GM12801 (cell line): ENCODE measurements at regions not wholly inside any gene's neighbourhood (a gene's known extent, or its start where the extent isn't known, plus 50 kb on each side); places are given as distances from the start of the nearest gene placed in this dataset.

Experiments
- TF ChIP-seq, protein P1 (sequence below): IDR thresholded peaks from one replicate; pipeline ENCODE4 v1.5.1; 2011; ENCODE audit warnings: control low read depth; ENCODE audit not compliant: insufficient read length; ENCODE audit errors: extremely low read depth

DNA sequence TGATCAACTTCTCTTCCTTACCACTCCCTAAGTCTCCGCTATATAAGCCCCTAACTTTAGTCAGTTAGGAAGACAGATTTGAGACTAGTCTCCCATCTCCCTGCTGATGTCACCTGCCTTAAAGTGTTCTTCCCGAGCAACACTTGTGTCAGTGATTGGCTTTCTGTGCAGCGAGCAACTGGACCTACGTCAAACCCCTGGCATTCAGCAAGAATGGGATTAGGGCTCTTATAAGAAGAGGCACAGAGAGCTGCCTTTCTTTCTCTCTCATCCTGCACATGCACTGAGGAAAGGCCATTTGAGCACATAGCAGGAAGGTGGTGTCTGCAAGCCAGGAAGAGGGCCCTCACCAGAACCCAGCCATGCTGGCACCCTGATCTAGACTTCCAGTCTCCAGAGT is 116.6 kb upstream of the THY1 start:
- TF ChIP-seq, protein P1, sequence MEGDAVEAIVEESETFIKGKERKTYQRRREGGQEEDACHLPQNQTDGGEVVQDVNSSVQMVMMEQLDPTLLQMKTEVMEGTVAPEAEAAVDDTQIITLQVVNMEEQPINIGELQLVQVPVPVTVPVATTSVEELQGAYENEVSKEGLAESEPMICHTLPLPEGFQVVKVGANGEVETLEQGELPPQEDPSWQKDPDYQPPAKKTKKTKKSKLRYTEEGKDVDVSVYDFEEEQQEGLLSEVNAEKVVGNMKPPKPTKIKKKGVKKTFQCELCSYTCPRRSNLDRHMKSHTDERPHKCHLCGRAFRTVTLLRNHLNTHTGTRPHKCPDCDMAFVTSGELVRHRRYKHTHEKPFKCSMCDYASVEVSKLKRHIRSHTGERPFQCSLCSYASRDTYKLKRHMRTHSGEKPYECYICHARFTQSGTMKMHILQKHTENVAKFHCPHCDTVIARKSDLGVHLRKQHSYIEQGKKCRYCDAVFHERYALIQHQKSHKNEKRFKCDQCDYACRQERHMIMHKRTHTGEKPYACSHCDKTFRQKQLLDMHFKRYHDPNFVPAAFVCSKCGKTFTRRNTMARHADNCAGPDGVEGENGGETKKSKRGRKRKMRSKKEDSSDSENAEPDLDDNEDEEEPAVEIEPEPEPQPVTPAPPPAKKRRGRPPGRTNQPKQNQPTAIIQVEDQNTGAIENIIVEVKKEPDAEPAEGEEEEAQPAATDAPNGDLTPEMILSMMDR: no peak

DNA sequence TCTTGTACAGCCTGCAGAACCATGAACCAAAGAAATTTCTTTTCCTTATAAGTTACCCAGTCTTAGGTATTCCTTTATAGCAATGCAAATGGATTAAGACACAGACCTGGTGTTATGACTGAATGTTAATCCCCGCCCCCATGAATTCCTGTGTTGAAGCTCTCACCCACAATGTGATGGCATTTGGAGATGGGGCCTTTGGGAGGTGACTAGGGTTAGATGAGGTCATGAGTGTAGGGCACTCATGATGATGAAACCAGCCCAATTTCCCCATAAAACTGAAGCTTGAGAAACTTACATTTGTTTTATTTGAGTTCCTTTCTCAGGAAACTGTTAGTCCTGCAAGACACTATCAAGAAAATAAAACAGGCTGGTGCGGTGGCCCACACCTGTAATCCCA is 115.8 kb upstream of the THY1 start:
- TF ChIP-seq, protein P1: no peak

DNA sequence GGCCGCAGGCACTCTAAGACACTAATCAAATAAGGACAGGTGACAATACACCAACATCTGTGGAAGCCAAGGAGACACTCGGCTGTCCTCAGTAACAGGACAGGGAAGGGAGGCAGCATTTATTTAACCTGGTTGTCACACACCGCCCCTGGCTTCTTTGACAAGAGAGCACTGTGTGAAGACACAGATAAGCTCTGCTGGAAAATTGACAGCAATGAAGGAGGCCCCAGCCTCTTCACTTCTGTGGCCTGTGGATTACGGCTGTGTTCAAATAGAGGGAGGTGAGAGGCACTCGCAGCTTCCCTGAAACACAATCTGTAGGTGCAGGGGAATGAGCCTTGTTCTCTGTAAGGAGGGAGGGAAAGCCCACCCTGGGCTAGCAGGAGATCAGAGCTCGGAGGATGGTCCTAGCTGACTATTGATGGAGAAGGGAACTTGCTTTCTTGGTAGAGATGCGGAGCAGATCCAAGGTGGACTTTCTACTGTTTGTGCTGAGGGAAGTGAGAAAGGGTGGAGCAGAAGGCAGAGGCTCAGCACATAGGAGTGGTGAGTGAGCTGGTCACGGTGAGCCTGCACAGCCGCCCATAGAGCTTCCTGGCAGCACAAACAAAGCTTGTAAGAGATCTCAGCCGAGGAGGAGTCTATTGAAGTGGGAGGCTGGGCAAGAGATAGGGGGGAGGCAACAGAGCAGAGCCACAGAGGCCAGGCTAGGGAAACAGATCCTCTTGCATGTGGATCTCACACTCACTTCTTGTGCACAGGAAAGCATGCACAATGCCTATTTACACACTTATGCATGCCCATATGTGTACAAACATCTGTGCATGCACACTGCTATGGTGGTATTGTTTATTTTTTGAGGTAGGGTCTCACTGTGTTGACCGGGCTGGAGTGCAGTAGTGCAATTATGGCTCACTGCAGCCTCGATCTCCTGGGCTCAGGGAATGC is 114.6 kb upstream of the THY1 start:
- TF ChIP-seq, protein P1: no peak

DNA sequence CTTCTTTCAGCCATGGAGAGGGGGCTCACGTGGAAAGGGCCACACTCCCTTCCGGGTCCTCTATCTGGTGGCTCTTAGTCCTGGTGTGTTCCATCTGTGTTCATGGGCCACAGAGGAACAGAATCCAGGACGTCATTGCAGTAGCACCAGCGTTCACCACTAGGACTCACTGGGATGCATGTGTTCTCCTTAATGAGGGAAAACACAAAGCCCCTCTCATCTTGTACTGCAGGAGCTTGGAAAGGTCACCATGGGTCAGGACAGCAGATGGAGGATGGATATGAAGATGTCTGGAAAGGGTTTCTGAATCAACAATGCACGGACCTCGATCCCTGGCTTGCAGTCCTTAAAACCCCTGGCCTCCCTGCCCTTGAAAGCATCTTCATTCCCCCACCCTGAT is 113.8 kb upstream of the THY1 start:
- TF ChIP-seq, protein P1: no peak

DNA sequence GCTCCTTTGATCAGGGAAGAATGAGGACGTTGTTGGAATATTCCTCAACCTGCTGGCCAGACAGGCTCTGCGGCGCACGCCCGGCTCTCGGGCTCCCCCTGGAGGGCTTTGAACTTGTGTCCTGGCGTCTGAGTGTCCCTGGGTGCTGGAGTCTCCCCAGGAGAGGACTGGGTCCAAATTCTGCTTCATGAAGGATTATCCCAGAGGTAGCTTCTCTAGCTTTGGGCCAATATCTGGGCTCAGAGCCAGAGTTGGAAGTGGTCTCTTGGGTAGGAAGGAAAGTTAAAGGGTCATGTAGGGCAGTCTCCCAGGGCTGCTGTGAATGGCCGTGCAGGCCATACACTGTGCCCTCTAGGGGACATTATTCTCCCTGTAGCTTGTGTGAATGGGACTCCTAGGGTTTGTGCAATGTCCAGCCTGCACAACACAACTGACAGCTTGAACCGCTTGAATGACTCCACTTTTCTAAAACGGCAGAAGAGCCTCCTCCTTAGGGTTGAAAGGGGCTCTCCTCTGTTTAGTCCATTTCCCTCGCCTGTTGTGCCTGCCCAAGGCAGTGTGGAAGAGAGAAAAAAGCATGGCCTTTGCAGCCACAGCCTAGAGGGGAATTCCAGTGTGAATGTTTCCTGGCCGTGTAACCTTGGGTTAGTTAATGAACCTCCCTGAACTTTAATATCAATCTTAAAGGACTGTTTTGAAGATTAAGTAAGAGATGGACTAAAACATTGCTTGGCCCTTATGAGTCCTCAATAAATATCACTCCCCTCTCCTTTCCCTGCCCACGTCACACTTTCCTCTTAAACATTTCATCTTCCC is 111.2 kb upstream of the THY1 start:
- TF ChIP-seq, protein P1: no peak

DNA sequence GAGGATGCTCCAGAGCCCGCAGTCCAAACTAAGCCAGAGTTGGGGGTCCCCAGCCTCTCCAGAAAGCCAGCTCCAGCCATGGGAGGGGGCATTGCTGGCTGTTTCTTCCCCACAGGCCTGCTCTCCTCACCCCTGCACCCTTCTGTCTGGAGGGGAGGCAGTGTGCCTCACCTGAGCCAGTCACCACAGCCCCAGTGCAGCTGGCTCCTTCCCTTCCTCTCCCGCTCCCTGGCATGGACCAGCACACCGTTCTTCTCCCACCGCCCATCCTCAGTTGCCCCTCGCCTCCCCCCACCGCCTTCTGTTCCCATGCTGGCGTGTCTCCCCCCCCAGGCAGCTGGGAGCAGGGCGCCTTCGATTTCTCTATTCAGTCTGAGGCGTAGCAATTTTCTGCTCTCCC is 110.5 kb upstream of the THY1 start:
- TF ChIP-seq, protein P1: no peak

DNA sequence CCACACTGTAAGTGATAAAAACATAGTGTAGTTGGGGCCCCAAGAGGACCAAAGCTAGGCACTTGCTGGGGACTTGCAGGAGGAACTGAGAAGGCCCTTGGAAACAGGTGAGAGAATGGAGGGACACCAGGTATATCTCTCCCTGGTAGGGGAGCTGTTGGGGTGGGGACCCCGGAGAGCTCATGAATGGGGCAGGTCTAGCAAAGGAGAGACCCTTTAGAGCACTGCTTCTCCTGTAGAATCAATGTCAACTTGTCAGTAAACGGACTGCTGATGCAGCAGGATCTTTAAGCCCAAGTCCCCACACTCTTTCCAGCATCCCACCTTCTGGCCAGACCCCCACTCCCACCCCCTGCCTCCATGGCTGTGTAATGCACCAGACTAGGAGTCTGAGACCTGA is 109.6 kb upstream of the THY1 start:
- TF ChIP-seq, protein P1: no peak
